GM12872 (cell line): ENCODE measurements at regions not wholly inside any gene's neighbourhood (a gene's known extent, or its start where the extent isn't known, plus 50 kb on each side); places are given as distances from the start of the nearest gene placed in this dataset.

Experiments
- CTCF ChIP-seq: IDR thresholded peaks from 3 replicates; pipeline ENCODE4 v1.5.1; 2011; ENCODE audit warnings: low read depth, mild to moderate bottlenecking, low read length, moderate library complexity; ENCODE audit not compliant: insufficient read depth

GRCh38 chr3:84836961-84837360, 121.8 kb upstream of the CADM2 start:
- TF ChIP-seq CTCF, result no peak

- no peak for TF ChIP-seq CTCF
These were observed 81.7 kb upstream of the CADM2 start for GRCh38 chr3:84877092-84877491.

- TF ChIP-seq CTCF, result no peak
These were observed 77.5 kb upstream of the CADM2 start for GRCh38 chr3:84881288-84881687.

GRCh38 chr3:84885199-84885882, 73.4 kb upstream of the CADM2 start:
- no peak for TF ChIP-seq CTCF

- no peak for TF ChIP-seq CTCF
These were observed 66.9 kb upstream of the CADM2 start for GRCh38 chr3:84891851-84892250.

GRCh38 chr3:84893211-84893610, 65.6 kb upstream of the CADM2 start:
- no peak for TF ChIP-seq CTCF

GRCh38 chr3:84904212-84904611, 54.6 kb upstream of the CADM2 start:
- TF ChIP-seq CTCF, result no peak
